GM18861 (cell line): ENCODE measurements at regions not wholly inside any gene's neighbourhood (a gene's known extent, or its start where the extent isn't known, plus 50 kb on each side); places are given as distances from the start of the nearest gene placed in this dataset.
"Not testable (repeated sequence)": the region's sequence is repeated elsewhere in the genome, so short reads cannot be mapped to it uniquely, and the experiment has no call there.

ENCODE experiments used
- ATAC-seq: cut with Tn5 transposase; IDR thresholded peaks from one replicate; pipeline ENCODE4 v1.9.1; 2021; ENCODE audit not compliant: unreplicated experiment

DNA sequence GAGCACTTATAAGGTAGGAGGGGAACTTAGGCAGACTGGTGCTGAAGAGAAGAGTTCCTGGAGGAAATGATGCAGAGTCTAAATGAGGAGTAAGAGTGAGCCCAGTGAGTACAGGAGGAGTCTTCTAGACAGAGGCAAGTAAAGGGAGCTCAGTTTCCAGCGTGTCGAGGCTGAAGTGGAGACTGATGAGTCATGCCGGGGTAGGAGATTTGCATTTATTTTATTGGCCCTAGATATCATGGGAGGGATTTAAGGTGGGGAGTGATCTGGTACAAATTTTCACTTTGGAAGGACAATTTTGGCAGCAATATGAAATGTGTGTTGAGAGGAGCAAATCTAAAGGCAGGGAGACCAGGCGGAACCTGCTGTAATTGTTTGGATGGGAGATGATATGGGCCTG lies 157.5 kb downstream of the TTC8 start:
- ATAC-seq, result no peak

DNA sequence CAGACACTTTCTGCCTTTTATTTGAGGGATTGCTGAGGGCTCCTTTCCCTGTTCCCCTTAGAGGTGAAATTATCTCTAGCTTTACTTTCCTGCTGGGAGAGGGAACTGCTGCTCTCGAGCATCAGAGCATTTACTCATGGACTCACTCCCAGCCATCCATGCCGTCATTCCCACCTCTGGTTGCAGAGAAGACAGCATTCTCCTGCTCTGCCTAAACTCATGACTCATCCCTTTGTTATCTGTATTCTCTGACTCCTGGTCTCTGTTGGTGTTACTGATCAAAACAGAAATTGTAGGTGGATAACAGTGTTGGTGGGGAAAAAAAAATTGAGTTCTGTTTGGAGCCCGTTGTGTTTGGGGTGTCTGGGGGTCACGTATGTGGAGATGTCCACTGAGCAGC lies 159.3 kb downstream of the TTC8 start:
- no peak for ATAC-seq

DNA sequence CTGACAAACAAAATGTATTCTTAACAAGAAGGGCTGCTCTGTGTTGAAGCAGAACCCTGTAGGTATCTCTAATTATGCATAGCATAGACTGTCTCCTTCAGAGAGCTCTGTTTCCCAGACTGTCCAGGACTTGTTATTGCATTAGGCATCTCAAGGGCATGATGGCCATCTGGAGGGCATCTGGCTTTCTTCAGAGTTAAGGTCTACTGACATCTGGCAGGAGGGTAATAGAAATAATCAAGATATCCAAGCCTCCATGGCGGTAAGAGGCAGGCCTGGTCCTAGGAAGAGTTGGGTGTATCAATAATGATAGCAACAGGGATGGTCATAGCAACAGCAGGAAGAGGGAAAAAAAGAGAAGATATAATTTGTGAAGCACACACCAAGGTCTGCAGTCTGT lies 161.2 kb downstream of the TTC8 start:
- ATAC-seq, result no peak

DNA sequence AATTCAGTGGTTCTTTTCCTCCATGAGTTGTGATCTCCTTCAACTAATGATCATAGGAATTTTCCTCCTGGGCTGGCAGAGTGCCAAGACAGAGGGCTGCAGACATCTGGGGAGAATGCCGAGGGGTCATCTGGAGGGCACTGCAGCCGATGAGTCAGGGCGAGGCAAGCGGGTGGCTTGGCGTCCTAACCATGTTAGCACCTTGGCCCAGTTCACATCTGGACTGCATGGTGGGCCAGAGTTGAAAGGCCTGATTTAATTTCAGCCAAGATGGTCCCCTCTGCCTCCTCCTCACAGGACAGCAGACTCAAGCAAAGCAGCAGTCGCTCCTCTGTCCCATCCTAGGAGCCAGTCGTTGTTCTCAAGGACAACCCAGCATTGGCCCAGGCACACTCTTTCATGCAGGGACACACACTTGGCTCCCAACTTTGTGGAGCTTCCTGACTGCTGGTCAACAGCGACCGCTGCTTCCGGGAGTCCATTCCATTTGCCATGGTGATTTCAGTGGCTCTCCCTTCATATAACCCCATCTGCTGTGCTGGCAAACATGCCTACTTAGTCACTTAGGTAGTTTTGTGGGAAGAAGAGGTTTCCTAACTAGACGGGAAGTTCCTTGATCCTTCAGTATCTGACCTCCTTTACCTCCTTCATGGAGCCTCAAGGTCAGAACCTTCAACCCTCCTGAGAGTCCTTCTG lies 161.8 kb downstream of the TTC8 start:
- no peak for ATAC-seq

DNA sequence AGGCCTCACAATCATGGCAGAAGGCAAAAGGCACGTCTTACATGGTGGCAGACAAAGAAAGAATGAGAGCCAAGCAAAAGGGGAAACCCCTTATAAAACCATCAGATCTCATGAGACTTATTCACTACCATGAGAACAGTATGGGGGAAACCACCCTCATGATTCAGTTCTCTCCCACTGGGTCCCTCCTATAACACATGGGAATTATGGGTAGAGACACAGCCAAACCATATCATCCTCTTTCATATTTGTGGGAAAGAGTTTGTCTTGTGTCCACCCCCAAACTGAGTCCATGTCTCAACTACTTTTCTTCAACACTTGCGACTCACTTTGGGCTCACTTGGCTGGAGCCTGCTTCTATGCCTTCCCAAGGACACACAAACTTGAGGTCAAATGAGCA lies 162.5 kb downstream of the TTC8 start:
- not testable (repeated sequence) for ATAC-seq

DNA sequence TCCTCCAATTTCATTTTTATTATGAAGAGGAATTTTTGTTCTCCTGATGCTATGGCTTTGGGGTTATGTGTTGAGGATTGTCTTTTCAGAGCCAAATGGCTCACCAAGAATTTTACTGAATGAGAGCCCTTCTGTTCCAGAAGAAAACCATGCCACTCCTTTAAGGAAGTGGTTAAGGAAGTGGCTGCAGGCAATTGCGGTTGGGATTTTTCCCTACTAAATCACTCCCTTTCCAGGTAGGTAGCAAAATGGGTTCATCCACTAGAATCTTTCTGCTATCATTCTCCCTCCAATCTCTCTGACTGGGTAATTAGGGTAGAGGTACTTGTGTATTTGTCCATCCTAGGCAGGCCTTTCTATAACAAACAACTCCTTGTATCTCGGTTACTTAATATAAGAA lies 163.1 kb downstream of the TTC8 start:
- ATAC-seq, result no peak

DNA sequence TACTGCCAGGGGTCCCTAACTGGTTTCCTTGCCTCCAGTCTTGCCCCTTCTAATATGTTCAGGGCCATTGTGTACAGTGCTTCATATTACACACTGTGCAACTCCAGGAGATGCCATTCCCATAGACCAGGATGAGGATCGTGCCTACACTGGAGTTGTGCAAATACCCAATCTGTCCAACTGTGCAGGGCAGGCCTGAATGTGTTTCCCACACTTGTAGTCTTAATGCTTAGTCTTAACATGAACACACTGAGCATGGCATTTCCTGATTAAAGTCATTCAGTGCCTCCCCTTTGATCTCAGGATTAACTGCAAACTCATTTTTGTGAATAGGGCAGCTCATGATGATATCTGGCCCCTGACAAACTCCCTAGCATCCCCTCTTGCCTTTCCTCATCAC lies 165.5 kb downstream of the TTC8 start:
- no peak for ATAC-seq

DNA sequence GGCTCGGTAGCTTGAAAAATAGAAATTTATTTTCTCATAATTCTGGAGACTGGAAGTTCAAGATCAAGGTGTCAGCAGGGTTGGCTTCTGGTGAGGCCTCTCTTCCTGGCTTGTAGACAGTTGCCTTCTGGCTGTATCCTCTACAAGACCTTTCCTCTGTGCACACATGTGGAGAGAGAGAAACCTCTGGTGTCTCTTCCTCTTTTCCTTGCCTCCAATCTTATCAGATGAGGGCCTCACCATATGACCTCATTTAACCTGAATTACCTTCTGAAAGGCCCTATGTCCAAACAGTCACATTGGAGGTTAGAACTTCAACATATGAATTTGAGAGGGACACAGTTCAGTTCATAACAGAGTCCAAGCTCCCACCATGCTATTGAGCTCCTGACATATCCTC lies 166.4 kb downstream of the TTC8 start:
- no peak for ATAC-seq

DNA sequence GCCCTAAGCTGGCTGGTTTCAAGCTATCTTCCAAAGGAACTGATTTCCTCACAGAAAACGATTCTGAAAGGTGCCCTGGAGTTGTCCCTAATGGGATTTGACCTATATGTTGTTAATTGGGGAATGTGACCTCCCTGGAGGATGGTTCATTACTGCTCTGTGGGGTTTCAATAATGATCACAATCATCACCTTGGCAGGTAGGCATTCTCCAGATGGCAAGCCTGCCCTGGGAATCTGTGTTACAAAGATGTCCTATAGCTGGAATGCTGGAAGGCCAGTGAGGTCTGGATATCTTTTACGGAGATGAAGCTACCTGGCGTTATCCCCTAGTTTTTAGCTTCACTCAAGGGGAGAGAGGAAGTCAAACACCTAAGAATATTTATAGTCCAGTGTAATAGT lies 167.6 kb downstream of the TTC8 start:
- no peak for ATAC-seq

DNA sequence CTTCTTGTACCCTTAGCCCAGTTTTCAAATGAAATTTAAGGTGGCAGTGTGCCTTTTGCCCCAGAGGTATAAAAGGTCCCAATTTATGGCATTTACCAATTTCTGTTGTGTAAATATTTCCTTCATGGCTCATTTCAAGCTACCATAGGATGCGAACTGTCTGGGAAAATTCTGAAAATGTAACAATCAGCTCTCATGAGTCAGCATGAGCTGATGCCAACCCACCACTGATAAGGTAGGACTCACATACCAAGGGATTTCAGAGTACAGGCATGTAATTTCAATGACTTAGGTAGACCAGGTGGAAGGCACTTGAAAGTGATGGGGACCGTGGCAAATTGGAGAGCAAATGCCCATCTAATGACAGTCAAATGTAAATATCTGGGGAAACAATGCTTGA lies 169.5 kb downstream of the TTC8 start:
- ATAC-seq, result no peak

DNA sequence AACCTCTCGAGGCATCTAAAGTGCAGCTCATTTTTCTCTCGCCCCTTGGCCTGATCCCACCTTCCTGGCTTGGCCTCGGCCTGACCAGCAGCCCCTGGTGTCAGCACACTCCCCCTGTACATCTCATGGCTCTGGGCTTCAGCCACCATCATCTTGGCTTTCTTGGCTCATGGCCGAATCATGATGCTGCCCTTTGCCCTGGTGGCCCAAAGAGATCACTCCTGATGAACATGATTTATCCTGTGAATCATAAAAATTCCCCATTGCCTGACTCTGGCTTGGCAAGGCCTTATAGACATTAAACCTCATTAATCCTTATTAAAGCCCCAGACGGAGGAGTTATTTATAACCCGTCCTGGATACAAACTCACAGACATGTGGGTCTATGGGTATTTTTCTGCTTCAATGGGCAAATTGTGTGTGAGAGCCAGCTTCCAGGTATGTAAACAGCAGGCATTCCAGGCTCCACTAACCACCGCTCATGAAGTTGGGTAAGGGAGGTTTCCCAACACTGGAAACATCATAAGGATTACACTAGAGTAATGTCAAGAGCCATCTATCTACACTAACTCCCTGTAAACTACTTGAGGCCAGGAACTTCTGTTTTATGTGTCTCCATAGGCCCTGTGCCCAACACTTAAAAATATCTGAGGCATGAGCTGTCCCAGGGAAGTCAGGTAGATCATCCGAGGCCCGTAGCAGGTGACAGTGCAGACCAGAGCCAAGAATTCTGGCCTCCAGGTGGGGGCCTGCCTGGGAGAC lies 171.2 kb downstream of the TTC8 start:
- no peak for ATAC-seq

DNA sequence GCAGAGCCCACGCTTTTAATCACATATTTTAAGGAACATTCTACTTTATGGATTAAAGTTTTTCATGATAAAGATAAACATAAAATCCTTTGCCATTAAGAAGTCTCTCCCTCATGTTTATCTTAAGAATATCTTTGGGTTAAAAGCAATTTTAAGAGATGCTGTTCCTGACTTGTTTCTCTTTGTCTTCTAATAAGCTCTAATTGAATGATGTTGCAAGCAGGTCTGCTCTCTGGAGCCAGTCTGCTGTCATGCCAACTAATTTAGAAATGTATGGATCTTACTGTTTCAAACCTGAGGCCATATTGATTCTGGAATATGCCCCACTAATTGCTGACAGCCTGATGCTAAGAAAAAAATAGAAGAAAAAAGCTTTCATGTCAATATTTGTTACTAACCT lies 173.6 kb downstream of the TTC8 start:
- ATAC-seq, result no peak

DNA sequence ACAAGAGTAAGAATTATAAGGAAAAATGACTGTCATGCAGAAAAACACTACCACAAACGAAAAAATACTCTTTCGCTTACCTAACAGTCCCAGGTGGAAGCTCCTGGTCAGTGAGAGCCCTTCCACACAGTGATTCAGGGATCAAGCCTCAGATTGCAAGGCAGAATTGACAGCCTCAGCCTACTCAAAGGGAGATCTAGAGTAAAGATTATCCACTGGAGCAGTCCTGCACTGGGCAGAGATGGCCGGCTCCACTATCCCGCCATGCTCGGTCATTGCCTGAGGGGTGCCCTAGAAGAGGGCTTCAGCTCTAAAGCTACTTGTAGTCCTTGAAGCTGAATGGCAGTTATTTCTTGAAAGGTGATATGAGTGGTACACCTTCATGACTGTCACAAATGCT lies 174.7 kb downstream of the TTC8 start:
- no peak for ATAC-seq

DNA sequence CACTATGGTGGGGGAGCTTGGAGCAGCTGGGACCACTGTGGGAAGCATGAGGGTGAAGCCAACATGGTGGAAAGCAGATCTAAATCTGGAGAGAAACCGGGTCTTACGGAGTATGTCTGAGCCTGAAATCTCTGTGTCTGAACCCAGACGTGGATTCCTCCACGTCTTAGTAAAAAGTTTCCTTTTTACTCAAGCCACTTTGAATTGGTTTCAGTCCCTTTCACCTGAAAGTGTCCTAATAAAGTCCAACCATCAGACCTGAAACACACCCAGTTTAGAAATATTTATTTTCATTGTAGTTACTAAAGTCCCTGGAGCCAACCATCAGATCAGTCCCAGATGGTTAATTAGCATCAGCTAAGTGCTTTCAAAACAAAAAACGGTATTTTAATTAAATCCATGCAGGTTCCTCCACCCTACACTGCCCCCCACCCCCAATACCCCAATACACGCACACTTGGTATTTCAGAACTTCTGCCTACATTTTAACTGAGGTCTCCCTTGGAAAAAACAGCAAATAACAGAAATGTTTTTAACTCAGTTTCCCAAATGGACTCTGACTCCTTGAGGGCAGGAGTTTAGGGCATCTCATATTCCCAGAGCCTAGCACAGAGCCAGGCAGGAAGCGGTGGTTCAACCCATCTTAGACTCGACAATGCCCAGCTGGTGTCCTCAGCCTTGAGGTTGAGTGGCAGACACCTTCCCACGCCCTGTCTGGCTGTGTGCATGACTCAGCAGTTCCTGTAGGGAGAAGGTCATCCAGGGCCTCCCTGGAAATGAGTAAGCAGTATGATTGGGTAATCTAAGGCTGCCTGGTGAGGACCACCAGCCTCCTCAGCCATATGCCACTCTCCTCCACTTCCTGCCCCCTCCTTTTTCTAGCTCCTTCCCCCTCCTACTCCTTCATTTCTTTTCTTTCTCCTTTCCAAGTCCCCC lies 175.8 kb downstream of the TTC8 start:
- no peak for ATAC-seq

DNA sequence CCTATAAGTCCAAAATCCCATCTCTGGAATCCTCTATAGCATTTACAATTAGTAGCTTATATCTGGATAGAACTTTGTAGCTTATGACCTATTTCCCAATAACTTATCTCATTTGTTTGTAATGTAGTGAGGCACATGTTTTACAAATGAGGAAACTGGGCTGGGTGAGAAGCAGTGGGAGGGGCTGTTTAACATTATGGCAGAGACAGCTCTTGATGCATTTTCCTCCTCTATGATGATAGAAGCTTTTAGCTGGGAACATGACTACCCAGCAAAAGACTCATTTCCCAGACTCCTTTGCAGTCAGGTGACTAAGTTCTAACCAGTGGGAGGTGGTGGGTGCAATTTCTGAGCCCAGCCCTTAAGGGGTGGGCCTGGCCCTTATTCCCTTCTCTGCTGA lies 179.7 kb downstream of the TTC8 start:
- ATAC-seq, result no peak

DNA sequence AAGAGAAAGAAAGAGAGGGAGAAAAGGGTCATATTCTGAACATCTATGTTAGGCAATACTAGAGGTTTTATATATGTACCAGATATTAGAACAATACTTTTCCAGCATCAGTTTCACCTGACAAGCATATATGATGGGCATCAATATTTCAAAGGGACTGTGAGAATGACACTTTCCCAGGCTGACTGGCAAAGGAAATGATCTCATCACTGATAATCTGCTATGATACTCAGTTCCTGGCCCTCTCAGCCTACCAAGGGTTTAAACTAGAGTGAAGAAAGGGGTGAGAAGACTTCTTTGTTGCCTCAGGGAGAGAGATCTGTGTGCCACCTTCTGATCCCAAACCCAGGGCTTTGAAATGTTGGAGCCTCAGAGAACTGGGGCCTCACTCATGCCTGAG lies 183.5 kb downstream of the TTC8 start:
- no peak for ATAC-seq

DNA sequence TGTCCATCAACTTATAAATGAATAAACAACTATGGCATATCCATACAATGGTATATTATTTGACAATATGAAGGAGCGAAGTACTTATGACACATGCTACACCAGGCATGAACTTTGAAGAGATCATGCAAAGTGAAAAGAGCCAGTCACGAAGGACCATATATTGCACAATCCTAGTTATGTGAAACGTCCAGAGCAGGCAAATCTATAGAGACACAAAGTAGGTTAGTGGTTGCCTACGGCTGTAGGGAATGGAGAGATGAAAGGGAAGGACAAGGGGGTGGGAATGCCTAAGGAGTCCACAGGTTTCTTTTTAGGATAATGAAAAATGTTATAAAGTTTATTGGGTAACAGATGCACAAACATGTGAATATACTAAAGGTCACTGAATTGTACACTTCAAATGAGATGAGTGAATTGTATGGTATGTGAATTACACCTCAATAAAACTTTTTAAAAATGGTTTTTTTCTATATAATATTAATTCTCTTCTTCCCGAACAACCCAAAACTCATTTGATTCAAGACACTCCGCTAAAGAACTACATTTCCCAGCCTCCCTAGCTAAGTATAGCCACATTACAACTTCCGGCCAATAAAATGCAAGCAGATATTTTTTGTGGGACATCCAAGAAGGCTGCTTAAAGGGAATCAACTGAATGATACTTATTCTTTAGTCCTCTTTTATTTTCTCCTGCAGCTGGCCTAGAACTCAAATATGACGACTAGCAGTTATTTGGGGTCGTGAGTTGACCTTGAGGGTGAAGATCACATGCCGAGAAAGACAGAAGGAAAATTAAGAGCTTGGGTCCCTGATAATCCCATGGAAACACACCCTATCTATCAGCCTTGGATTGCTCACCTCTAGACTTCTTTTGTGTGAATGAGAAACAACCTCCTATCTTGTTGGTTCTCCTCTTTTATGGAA lies 187.2 kb downstream of the TTC8 start:
- ATAC-seq, result no peak

DNA sequence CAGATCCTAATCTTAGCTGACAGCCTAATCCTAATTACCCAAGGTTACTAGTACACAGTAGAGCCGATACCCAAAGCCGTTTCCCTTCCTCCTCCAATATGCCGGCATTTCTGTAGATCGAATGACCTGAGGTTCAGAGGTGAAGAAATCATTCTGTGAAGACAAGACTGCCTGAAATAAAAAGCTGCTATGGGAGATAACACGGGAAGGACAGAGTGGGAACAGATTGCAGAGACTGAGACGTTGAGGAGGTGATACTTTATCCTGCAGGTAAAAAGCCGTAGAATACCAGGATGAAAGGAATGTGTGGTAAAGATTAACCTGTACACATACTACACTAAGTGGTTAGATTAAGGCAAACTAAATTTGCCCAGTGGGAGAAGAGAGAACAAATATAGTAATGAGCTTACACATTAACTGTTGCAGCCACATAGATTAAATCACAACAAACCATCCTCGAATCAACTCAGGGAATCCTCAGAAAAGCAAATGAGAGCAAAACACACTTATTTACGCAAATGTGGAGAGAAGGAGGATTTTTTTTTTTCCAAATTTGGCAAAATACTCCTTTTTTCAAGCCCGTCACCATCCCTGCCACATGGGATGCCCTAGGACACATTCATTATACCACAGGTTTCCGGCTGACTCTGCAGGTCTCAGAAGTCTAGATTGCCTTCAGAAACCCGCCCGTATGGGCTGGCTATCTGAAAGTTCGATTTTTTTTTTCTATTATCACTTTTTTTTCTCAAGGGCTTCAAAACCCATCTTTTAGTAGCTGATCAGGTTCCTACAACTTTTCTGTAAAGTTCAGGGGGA lies 188.0 kb downstream of the TTC8 start:
- no peak for ATAC-seq

DNA sequence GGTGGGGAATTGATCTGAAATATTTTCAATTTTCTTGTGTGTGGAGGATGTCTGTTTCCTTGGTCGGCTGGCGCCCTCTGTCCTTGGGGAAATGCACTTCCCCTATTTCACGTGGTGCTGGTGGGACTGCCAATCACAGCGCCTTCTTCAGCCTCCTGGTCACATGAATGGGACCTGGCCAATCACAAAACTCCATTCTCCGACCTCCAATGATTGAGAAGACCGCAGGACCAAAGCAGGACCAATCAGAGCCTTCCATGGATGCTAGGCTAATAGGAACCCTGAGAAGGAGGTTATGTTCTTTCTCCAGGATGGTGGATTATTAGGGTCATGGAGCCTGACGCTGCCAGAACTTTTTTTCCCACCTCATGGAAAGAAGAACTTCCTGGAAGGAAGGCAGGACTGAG lies 188.7 kb downstream of the TTC8 start:
- no peak for ATAC-seq
